HUES64 (cell line): ENCODE measurements at regions not wholly inside any gene's neighbourhood (a gene's known extent, or its start where the extent isn't known, plus 50 kb on each side); places are given as distances from the start of the nearest gene placed in this dataset.

Experiments
- H3K27ac ChIP-seq: 2 replicates; pipeline ENCODE4 v1.7.0; 2013; ENCODE audit warnings: low read depth, low read length, inconsistent platforms
- H3K27me3 ChIP-seq: 2 replicates; pipeline ENCODE4 v1.6.1; 2013; ENCODE audit warnings: mild to moderate bottlenecking, low read length; ENCODE audit not compliant: insufficient read depth
- H3K36me3 ChIP-seq: 2 replicates; pipeline ENCODE4 v1.6.1; 2013; ENCODE audit warnings: mild to moderate bottlenecking, low read length; ENCODE audit not compliant: insufficient read depth
- H3K4me1 ChIP-seq: 2 replicates; pipeline ENCODE4 v1.6.1; 2013; ENCODE audit warnings: mild to moderate bottlenecking, low read length, moderate library complexity; ENCODE audit not compliant: insufficient read depth
- H3K4me3 ChIP-seq: 2 replicates; pipeline ENCODE4 v1.5.1; 2013; ENCODE audit warnings: mild to moderate bottlenecking, low read length, moderate library complexity
- H3K9ac ChIP-seq: 2 replicates; pipeline ENCODE4 v1.6.1; 2013; ENCODE audit warnings: mild to moderate bottlenecking, low read depth, low read length
- H3K9me3 ChIP-seq: 2 replicates; pipeline ENCODE4 v1.6.1; 2013; ENCODE audit warnings: low read depth, low read length; ENCODE audit not compliant: insufficient read depth
- WGBS: fragments of 150-250, 120-280 bp; methylation state at CpG from one replicate; pipeline ENCODE4 v1.1.7; 2013; ENCODE audit warnings: missing lambda C conversion rate; 5-methylcytosine and 5-hydroxymethylcytosine counted together

- Histone ChIP-seq H3K27me3 (no peaks in the 10 kb centered on the region), H3K9ac (no peak overlapping the region), H3K27ac (no peak overlapping the region), H3K4me3 (no peak overlapping the region), H3K9me3 (peaks cover 18% of the 10 kb centered on the region), H3K4me1 (no peaks in the 10 kb centered on the region), H3K36me3 (no peaks in the 10 kb centered on the region)
- 98% methylated on average over 5 of the region's 5 CpGs for WGBS
These were observed 424.9 kb upstream of the MYT1L start for GRCh38 chr2:2755990-2756389.

GRCh38 chr2:2754940-2755339 is 423.9 kb upstream of the MYT1L start:
- WGBS, result 93% methylated on average over 5 of the region's 5 CpGs
- H3K4me3 ChIP-seq, result no peak overlapping the region
- no peaks in the 10 kb centered on the region for H3K4me1 ChIP-seq
- H3K36me3 ChIP-seq, result no peaks in the 10 kb centered on the region
- H3K27ac ChIP-seq, result no peak overlapping the region
- H3K9me3 ChIP-seq, result peaks cover 10% of the 10 kb centered on the region
- H3K27me3 ChIP-seq, result no peaks in the 10 kb centered on the region
- H3K9ac ChIP-seq, result no peak overlapping the region

- Histone ChIP-seq H3K36me3 (no peaks in the 10 kb centered on the region), H3K27me3 (no peaks in the 10 kb centered on the region), H3K9ac (no peak overlapping the region), H3K4me3 (no peak overlapping the region), H3K4me1 (no peaks in the 10 kb centered on the region), H3K27ac (no peak overlapping the region), H3K9me3 (peaks cover 10% of the 10 kb centered on the region)
- 92% methylated on average over 14 of the region's 14 CpGs for WGBS
These were observed 420.7 kb upstream of the MYT1L start for GRCh38 chr2:2751715-2752315.

GRCh38 chr2:2750867-2751714 is 420.0 kb upstream of the MYT1L start:
- H3K9me3 ChIP-seq, result peaks cover 10% of the 10 kb centered on the region
- H3K4me3 ChIP-seq, result no peak overlapping the region
- no peaks in the 10 kb centered on the region for H3K27me3 ChIP-seq
- H3K36me3 ChIP-seq, result no peaks in the 10 kb centered on the region
- 96% methylated on average over 44 of the region's 44 CpGs for WGBS
- no peaks in the 10 kb centered on the region for H3K4me1 ChIP-seq
- no peak overlapping the region for H3K27ac ChIP-seq
- no peak overlapping the region for H3K9ac ChIP-seq

- no peak overlapping the region for H3K4me3 ChIP-seq
- peaks cover 10% of the 10 kb centered on the region for H3K9me3 ChIP-seq
- WGBS, result 88% methylated on average over 9 of the region's 9 CpGs
- H3K4me1 ChIP-seq, result no peaks in the 10 kb centered on the region
- H3K27ac ChIP-seq, result no peak overlapping the region
- H3K9ac ChIP-seq, result no peak overlapping the region
- H3K27me3 ChIP-seq, result no peaks in the 10 kb centered on the region
- no peaks in the 10 kb centered on the region for H3K36me3 ChIP-seq
These were observed 418.1 kb upstream of the MYT1L start for GRCh38 chr2:2749206-2749598.

- no peak overlapping the region for H3K27ac ChIP-seq
- H3K4me1 ChIP-seq, result no peaks in the 10 kb centered on the region
- H3K4me3 ChIP-seq, result no peak overlapping the region
- 84% methylated on average over 13 of the region's 13 CpGs for whole genome bisulfite sequencing
- H3K27me3 ChIP-seq, result no peaks in the 10 kb centered on the region
- no peaks in the 10 kb centered on the region for H3K36me3 ChIP-seq
- H3K9me3 ChIP-seq, result peaks cover 4% of the 10 kb centered on the region; the same call in 1 of the 2 replicates
- no peak overlapping the region for H3K9ac ChIP-seq
These were observed 417.5 kb upstream of the MYT1L start for GRCh38 chr2:2748399-2749205.

GRCh38 chr2:2747797-2748301 is 416.8 kb upstream of the MYT1L start:
- no peak overlapping the region for H3K27ac ChIP-seq
- WGBS, result 95% methylated on average over 7 of the region's 7 CpGs
- no peak overlapping the region for H3K4me3 ChIP-seq
- peaks cover 5% of the 10 kb centered on the region; the same call in 1 of the 2 replicates for H3K4me1 ChIP-seq
- no peaks in the 10 kb centered on the region for H3K9me3 ChIP-seq
- no peaks in the 10 kb centered on the region for H3K36me3 ChIP-seq
- H3K27me3 ChIP-seq, result no peaks in the 10 kb centered on the region
- H3K9ac ChIP-seq, result no peak overlapping the region

GRCh38 chr2:2746731-2747130 is 415.7 kb upstream of the MYT1L start:
- no peaks in the 10 kb centered on the region for H3K36me3 ChIP-seq
- no peaks in the 10 kb centered on the region for H3K27me3 ChIP-seq
- 96% methylated on average over 6 of the region's 6 CpGs for WGBS
- no peak overlapping the region for H3K4me3 ChIP-seq
- H3K9ac ChIP-seq, result no peak overlapping the region
- no peaks in the 10 kb centered on the region for H3K9me3 ChIP-seq
- no peak overlapping the region for H3K27ac ChIP-seq
- peaks cover 5% of the 10 kb centered on the region; the same call in 1 of the 2 replicates for H3K4me1 ChIP-seq

GRCh38 chr2:2744958-2745715 is 414.1 kb upstream of the MYT1L start:
- Histone ChIP-seq H3K27me3 (no peaks in the 10 kb centered on the region), H3K9me3 (no peaks in the 10 kb centered on the region), H3K4me1 (peaks cover 5% of the 10 kb centered on the region; the same call in 1 of the 2 replicates), H3K4me3 (no peak overlapping the region), H3K36me3 (no peaks in the 10 kb centered on the region), H3K9ac (no peak overlapping the region), H3K27ac (no peak overlapping the region)
- WGBS, result 93% methylated on average over 13 of the region's 13 CpGs

GRCh38 chr2:2744107-2744506 is 413.0 kb upstream of the MYT1L start:
- H3K27me3 ChIP-seq, result no peaks in the 10 kb centered on the region
- H3K4me3 ChIP-seq, result no peak overlapping the region
- 72% methylated on average over 5 of the region's 5 CpGs for WGBS

More at GRCh38 chr2:2744107-2744506, 413.0 kb upstream of the MYT1L start:
- no peaks in the 10 kb centered on the region for H3K9me3 ChIP-seq
- H3K36me3 ChIP-seq, result no peaks in the 10 kb centered on the region
- no peak overlapping the region for H3K9ac ChIP-seq
- peaks cover 5% of the 10 kb centered on the region; the same call in 1 of the 2 replicates for H3K4me1 ChIP-seq
- no peak overlapping the region for H3K27ac ChIP-seq
